GM18507 (cell line): ENCODE measurements at regions not wholly inside any gene's neighbourhood (a gene's known extent, or its start where the extent isn't known, plus 50 kb on each side); places are given as distances from the start of the nearest gene placed in this dataset.

ENCODE experiments used
- DNase-seq: peaks from one replicate; pipeline ENCODE4 v3.0.0; 2011; ENCODE audit warnings: low read depth; ENCODE audit not compliant: insufficient read length; ENCODE audit errors: extremely low spot score
- FAIRE-seq: peaks from 2 replicates; lab custom pipeline; 2011; peaks lifted over from hg19 to GRCh38; lab: Jason Lieb, UNC

DNA sequence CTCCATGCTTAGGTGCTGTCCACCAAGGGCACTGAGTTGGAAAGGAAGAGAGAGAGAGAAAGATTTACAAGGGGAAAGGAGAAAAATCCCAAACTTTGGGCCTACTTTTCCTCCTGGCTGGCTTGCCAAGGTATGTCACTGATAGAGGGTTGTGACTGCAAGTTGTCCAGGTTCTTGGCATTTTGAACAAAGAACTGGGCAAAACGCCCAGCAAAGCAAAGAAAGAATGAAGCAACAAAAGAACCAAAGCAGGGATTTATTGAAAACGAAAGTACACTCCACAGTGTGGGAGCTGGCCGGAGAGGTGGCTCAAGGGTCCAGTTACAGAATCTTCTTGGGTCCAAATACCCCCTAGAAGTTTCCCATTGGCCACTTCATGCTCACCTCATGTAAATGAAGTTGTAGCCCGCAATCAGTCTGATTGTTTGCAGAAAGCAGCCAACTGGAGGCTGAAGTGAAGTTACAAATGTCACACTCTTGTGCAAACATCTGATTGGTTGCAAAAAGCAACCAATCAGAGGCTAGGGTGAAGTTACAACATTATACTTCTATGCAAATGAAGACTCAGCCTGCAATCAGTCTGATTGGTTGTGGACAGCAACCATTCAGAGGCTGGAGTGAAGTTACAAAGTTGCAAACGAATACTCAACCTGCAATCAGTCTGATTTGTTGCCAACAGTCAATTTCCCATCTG is 263.5 kb downstream of the YTHDC2 start:
- DNase-seq = no peak
- no peak for FAIRE-seq

GRCh38 chr5:113778147-113778546 is 264.7 kb downstream of the YTHDC2 start:
- no peak for FAIRE-seq
- no peak for DNase-seq

DNA sequence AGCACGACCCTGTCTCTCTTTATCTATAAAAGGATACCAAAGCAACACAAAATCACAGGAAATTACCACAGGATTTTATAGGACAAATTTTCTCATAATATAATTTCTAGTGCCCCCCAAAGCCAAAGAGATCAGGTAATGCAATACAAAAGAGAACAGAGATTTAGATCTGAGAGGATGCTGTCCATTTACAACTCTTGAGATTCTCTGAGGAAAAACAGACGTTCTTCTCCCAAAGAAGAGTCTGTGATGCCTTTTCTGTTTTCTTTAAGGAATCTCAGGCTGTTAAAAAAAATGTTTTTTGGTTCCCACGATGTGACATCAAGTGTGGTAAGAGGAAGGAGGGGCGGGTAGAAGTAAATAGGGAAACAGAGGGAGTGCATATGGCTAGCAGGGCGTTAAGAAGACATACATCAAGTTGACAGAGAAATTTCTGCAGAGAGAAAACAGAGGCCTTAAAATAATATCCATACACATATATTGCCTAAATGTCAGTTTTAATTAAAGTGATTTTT is 274.7 kb downstream of the YTHDC2 start:
- FAIRE-seq = no peak

GRCh38 chr5:113789769-113790168 is 276.3 kb downstream of the YTHDC2 start:
- DNase-seq = no peak
- no peak for FAIRE-seq

More for the DNA sequence above, 274.7 kb downstream of the YTHDC2 start:
- no peak for DNase-seq

GRCh38 chr5:113792806-113793205 is 279.3 kb downstream of the YTHDC2 start:
- no peak for DNase-seq
- no peak for FAIRE-seq

DNA sequence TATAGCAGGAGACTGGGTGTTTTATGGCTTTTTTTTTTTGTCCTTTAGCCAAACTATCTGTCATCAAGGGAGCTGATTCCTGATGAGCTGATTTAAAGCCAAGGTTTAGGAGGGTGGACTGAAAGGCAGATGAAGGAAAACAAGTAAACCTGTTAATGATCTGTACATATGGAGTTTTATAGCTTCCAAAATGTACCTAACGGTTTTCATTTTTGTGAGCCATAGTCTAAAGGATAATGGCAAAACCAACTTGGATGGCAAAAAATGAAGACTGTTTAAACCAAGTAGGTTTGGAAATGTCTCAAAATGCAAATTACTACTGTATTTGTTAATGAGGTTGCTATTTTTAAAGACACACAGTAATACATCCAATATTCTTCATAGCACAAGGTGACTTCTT is 281.5 kb downstream of the YTHDC2 start:
- FAIRE-seq = no peak
- DNase-seq = no peak

GRCh38 chr5:113800686-113801085 is 287.2 kb downstream of the YTHDC2 start:
- DNase-seq = no peak
- no peak for FAIRE-seq

- DNase-seq = no peak
Observed at GRCh38 chr5:113804264-113804663, 290.8 kb downstream of the YTHDC2 start.

GRCh38 chr5:113804943-113805342 is 291.4 kb downstream of the YTHDC2 start:
- FAIRE-seq (no peak), DNase-seq (no peak)

More at GRCh38 chr5:113804264-113804663, 290.8 kb downstream of the YTHDC2 start:
- FAIRE-seq = no peak

DNA sequence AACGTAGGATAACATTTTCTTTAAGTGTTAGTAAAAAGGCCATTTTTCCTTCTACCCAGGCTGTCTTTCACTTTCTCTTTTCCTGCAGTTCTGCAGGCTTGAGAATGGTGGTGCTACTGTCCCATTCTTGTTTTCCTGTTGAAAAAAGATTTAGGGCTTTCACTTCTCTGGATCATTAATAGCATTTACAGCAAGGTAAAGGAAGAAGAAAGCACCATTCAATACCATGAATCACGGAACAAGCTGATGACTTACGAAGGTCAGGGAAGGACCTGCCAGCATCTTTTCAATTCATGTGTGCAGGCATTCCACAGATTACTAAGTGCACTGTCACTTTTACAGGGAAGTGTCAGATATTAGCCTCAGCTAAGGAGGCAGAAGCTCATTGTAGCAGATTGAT is 292.8 kb downstream of the YTHDC2 start:
- DNase-seq = no peak
- FAIRE-seq = no peak

GRCh38 chr5:113806904-113807303 is 293.4 kb downstream of the YTHDC2 start:
- FAIRE-seq = no peak
- DNase-seq = no peak

DNA sequence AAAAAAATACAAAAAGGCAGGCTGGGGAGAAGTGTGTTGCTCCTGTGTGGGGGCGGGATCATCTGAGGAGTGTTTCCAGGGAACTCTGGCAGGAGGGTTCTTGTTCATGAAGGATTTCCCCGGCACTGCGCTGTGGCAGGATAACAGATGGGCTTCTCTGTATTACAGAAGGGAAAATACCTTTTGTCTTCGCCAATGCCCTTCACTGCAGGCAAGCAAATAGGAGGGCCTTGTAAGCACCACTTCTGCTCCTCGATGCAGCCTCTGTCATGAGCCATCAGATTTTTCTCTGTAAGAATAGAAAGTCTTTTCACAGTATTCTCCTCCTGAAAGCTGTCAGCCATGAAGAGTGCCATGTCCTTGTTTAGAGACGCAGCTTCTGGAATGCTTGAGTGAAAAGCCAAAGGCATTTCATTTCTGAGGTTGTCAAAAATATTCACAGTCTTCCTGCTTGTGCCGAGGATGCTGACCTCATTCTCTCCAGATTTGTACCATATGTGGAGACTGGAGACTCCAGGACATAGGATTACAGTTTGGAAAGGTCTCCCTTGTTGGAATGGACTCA is 294.0 kb downstream of the YTHDC2 start:
- FAIRE-seq (no peak), DNase-seq (no peak)

DNA sequence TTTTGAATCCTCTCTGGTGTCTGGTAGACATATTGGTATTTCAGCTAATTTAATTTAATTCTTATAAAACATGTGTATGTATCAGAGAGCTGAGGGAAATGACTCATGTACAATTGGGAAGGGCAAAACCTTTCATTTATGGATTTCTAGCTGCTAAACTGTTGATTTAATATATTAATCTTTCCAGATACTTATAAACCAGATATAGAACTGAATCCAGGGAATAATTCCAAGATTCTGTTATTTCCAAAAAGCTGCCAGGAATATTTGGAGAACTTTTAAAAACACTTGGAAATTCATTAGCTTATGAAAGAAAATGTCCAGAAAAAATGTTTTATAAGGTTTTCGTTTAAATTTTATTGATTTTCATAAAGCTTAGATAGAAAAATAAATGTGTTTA is 295.5 kb downstream of the YTHDC2 start:
- FAIRE-seq = no peak

DNA sequence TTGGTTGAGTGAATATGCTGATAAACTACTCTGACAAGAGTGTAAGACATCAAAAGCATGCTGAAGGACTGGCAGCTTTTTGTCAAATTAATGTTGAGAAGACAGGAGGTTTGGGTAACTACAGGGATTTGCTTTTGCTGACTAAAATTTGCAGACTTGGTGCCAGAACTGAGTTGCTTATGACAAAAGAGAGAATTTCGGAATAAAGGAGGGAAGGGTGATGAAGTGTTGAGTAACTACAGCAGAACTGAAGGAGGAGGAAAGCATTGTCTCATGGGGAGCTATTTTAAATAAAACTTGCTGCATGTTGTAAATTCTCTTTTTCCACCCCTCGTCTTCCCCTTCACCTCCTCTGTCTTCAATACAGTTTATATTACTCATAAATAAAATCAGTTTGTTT is 296.1 kb downstream of the YTHDC2 start:
- FAIRE-seq (no peak), DNase-seq (no peak)

More for the DNA sequence above, 295.5 kb downstream of the YTHDC2 start:
- DNase-seq = no peak

DNA sequence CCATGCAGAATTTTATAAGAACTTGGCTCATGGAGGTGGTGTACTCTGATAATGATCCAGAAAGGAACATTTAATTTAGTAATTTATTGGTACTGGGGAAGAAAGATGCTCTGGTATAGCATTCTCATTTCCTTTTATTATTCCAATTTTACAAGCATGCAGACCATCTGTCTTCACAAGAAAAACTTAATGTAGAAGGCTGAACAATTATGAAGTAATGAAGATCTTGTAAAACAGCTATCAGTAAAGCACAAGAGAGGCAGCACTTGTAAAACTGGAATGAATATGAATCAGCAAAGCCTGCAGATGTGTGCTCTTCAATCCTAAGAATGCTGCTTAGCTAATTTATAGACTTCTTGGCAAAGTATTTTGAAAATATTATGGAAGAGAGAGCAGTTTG is 300.0 kb downstream of the YTHDC2 start:
- no peak for FAIRE-seq
- DNase-seq = no peak

GRCh38 chr5:113817683-113818082 is 304.2 kb downstream of the YTHDC2 start:
- no peak for DNase-seq
- FAIRE-seq = no peak

DNA sequence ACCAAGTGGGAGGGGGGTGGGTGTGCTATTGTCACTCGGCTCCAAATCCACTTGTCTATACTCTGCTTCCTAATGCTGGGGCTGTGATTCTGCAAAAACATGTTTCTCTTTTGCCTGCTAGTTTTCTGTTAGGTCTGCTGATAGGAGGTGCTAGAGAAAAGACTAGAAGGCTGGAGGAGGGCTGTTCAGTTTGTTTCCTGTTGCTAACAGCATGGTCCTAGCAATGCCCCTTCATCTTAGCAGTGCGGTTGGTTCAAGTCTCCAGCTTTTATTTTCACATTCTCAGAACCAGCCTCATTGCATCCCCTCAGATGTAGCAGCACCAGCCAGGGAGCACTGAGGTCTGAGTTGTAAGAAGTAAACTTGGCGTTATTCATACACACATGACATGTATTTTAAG is 310.2 kb downstream of the YTHDC2 start:
- FAIRE-seq (no peak), DNase-seq (no peak)

DNA sequence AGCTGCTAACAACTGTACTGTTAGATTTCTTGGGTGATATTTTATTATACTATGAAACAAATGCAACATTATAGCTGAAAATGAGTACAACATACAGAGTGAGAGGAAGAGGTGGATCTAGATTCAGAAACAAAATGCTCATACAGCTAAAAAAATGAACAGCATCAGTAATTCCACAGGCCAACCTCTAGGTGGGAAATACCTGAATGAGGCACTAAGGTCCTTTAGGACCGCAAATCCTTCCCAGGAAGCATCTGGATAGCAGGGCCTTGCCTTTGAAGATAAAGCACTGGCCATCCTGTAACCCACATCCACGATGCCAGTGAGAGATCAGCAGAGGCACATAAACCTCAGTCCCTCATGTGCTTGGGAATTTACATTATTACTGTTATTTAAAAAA is 310.8 kb downstream of the YTHDC2 start:
- FAIRE-seq = no peak
- no peak for DNase-seq

DNA sequence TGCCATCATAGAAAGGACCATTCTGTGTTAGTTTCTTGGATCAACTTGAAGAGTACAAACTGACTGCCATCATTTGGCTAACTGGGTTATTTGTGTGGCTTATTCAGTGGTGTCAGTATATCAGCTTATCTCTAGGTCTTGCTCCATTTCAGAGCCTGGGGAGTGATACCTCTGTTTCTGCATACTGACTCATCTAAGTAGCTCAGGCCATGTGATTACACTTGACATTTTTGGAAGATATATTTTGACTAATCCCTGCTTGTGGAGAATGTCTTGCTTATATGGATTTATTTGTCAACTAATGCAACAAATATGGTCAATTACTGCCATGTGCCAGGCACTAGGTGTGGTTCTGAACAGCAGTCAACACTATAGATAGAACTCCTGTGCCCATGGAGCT is 311.7 kb downstream of the YTHDC2 start:
- DNase-seq (no peak), FAIRE-seq (no peak)

- DNase-seq (no peak), FAIRE-seq (no peak)
Observed at GRCh38 chr5:113846941-113847340, 333.4 kb downstream of the YTHDC2 start.

DNA sequence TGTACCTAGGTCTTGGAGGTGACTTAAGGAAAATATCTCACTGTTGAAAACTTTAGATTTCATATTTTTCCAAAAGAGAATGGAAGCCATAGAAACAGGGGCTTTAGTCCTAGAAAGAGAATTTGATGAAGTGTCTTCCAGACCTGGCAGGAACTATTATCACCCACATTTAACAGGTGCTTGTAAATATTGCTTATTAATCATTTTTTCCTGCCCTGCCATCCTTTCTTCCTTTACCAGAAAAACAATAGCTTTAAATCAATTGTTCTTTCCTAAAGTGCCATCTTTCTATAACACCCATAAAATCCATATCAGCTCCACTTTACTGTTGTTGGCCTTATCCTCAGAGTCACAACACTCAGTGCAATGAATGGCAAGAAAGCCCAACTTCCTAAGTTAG is 350.9 kb downstream of the YTHDC2 start:
- no peak for DNase-seq
- FAIRE-seq = no peak
